ENCODE measurements at regions not wholly inside any gene's neighbourhood (a gene's known extent, or its start where the extent isn't known, plus 50 kb on each side); places are given as distances from the start of the nearest gene placed in this dataset.

DNA sequence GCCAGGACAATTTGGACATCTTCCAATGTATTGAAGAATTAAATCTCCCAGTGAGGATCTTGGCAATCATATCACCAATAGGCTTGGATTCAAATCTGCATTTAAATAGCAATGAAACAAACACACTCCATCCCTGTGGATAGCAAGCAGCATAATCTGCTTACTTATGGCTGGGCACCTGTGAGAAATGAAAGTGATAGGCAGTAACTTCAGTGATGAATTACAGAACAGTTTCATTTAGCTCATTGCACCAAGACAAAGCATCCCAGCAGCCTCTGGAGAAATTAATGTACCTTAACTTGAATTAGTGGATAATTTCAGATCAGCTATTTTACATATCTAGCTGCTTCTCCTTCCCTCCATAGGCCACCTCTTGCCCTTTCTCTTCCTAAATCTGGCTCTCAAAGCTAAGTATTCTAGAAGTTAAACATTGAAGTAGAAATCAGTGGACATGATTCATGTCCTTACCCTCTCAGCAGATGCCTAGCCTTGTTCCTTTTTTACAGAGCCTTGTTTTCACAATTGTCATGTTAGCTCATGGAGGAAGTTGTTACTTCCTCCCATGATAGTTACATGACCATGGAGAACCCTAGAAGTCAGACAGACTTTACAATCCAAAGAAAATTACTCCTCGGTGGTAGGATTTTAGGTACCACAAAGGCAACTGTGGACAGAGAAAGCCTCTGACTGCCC lies 88.5 kb upstream of the TACR1 start:
- no peak for DNase-seq (ENCODE audit: insufficient read length, low spot score)
- FAIRE-seq = no peak
- TF ChIP-seq, protein P1, sequence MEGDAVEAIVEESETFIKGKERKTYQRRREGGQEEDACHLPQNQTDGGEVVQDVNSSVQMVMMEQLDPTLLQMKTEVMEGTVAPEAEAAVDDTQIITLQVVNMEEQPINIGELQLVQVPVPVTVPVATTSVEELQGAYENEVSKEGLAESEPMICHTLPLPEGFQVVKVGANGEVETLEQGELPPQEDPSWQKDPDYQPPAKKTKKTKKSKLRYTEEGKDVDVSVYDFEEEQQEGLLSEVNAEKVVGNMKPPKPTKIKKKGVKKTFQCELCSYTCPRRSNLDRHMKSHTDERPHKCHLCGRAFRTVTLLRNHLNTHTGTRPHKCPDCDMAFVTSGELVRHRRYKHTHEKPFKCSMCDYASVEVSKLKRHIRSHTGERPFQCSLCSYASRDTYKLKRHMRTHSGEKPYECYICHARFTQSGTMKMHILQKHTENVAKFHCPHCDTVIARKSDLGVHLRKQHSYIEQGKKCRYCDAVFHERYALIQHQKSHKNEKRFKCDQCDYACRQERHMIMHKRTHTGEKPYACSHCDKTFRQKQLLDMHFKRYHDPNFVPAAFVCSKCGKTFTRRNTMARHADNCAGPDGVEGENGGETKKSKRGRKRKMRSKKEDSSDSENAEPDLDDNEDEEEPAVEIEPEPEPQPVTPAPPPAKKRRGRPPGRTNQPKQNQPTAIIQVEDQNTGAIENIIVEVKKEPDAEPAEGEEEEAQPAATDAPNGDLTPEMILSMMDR (IDR thresholded peaks at IDR 0.05; ENCODE audit: insufficient read depth, missing control alignments) = no peak

DNA sequence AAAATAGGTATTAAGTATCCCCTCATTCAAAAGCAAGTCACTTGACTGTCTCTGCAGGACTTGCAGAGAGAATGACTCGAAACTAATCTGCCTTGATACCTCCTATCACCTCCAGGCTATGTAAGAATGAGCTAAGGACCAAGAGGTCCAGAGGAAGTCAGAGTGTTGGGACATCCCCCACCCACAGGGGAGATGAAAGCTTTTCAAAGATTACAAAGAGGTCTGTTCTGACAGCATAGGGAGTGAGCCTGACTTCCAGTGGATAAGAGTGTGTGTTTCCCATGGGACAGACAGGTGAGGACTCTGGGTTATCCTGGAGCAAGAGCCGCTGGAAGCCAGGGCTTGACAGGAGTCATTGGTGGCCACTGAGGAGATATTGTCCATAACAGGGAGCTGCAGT lies 85.0 kb upstream of the TACR1 start:
- TF ChIP-seq, protein P1 (IDR thresholded peaks at IDR 0.05; ENCODE audit: insufficient read depth, missing control alignments) = no peak
- FAIRE-seq = no peak
- DNase-seq (ENCODE audit: insufficient read length, low spot score) = no peak

GRCh38 chr2:75278821-75279379 lies 79.6 kb upstream of the TACR1 start:
- DNase-seq (ENCODE audit: insufficient read length, low spot score) = no peak
- no peak for FAIRE-seq
- TF ChIP-seq, protein P1 (IDR thresholded peaks at IDR 0.05; ENCODE audit: insufficient read depth, missing control alignments) = no peak

- TF ChIP-seq, protein P1 (IDR thresholded peaks at IDR 0.05; ENCODE audit: insufficient read depth, missing control alignments) = no peak
- DNase-seq (ENCODE audit: insufficient read length, low spot score) (no peak), FAIRE-seq (no peak)
Measured at GRCh38 chr2:75278314-75278713, 79.0 kb upstream of the TACR1 start.

DNA sequence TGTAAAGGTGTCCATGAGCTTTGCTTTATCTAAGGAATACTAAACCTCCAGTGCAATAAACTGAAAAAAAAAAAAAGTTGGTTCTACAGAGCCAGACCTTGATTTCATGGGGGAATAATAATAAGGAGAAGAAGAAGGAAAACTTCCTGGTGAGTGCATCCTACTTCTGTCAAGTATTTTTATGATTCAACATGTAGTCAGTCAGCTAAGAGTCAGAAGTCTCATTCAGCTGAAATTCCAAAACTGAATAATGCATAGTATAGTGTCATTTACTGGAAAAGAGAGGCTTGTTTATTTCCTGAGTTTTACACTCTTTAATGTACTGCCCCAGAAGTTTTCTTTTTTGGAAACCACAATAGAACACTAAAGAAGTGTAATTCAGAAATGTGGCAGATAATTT lies 77.8 kb upstream of the TACR1 start:
- TF ChIP-seq, protein P1 (IDR thresholded peaks at IDR 0.05; ENCODE audit: insufficient read depth, missing control alignments) = no peak
- DNase-seq (ENCODE audit: insufficient read length, low spot score) (no peak), FAIRE-seq (no peak)

GRCh38 chr2:75276093-75277029 lies 77.0 kb upstream of the TACR1 start:
- FAIRE-seq = no peak
- TF ChIP-seq, protein P1 (IDR thresholded peaks at IDR 0.05; ENCODE audit: insufficient read depth, missing control alignments) = no peak
- no peak for DNase-seq (ENCODE audit: insufficient read length, low spot score)

Data from D721Med (cell line).